Panc1 (cell line): ENCODE measurements at regions not wholly inside any gene's neighbourhood (a gene's known extent, or its start where the extent isn't known, plus 50 kb on each side); places are given as distances from the start of the nearest gene placed in this dataset.

ENCODE experiments used
- ATAC-seq: fragments of 200-7000 bp; cut with Tn5 transposase; 2 replicates; pipeline ENCODE4 v1.9.1; 2020; ENCODE audit warnings: mild to moderate bottlenecking, moderate library complexity
- BruUV-seq: library from RNA; stranded (reverse); fragments of 400-500 nt; replicated peaks from 2 replicates; lab custom pipeline; 2021; lab: Mats Ljungman, UMichigan
- CTCF ChIA-PET: fragments of 300-600 bp; sonication (Branson Sonifier 250); formaldehyde crosslinking; loops from one replicate; lab custom pipeline; 2022; ENCODE audit warnings: antibody characterized with exemption; lab: Charles Lee
- POLR2A ChIA-PET: fragments of 300-600 bp; sonication (Branson Sonifier 250); formaldehyde crosslinking; loops from one replicate; lab custom pipeline; 2022; ENCODE audit warnings: antibody characterized with exemption; lab: Charles Lee
- DNase-seq: peaks from one replicate; pipeline ENCODE4 v3.0.0-alpha.2; 2010; ENCODE audit warnings: low read depth, low spot score
- H3K27ac ChIP-seq: 2 replicates; pipeline ENCODE4 v1.5.1; 2011; ENCODE audit warnings: mild to moderate bottlenecking, low read length, inconsistent platforms
- H3K27me3 ChIP-seq: fragments of 200-500 bp; sonication (Bioruptor generic); 2 replicates; pipeline ENCODE4 v1.6.0; 2014; ENCODE audit warnings: low read length, inconsistent platforms; ENCODE audit not compliant: control insufficient read depth, insufficient read depth
- H3K36me3 ChIP-seq: fragments of 200-500 bp; sonication (Bioruptor generic); 2 replicates; pipeline ENCODE4 v1.5.1; 2014; ENCODE audit warnings: inconsistent platforms, mild to moderate bottlenecking, low read length, moderate library complexity; ENCODE audit not compliant: control insufficient read depth, insufficient read depth
- H3K4me1 ChIP-seq: 2 replicates; pipeline ENCODE4 v1.5.1; 2011; ENCODE audit warnings: inconsistent platforms, mild to moderate bottlenecking, low read length, moderate library complexity; ENCODE audit not compliant: control insufficient read depth, insufficient read depth
- H3K4me3 ChIP-seq, 2 experiments: 2 replicates each; pipeline ENCODE4 v1.5.1; 2011 to 2012; ENCODE audit warnings: low read depth in 2 of 2, low read length in 2 of 2, mild to moderate bottlenecking in 2 of 2, inconsistent platforms in 1 of 2, moderate library complexity in 1 of 2
- H3K9me3 ChIP-seq: fragments of 200-500 bp; sonication (Bioruptor generic); 2 replicates; pipeline ENCODE4 v1.5.1; 2014; ENCODE audit warnings: low read depth, mild to moderate bottlenecking, inconsistent platforms, low read length, moderate library complexity; ENCODE audit not compliant: control insufficient read depth, insufficient read depth
- POLR2AphosphoS5 ChIP-seq: IDR thresholded peaks from 2 replicates; pipeline ENCODE4 v1.6.1; 2012; ENCODE audit warnings: mild to moderate bottlenecking, low read depth, low read length, moderate library complexity
- REST ChIP-seq, 2 experiments: IDR thresholded peaks; 2 replicates each; pipeline ENCODE4 v1.6.1; 2011 to 2012; ENCODE audit warnings: low read depth in 2 of 2, control low read depth in 1 of 2, low read length in 1 of 2, mild to moderate bottlenecking in 1 of 2, moderate library complexity in 1 of 2; ENCODE audit not compliant: insufficient read depth in 1 of 2
- SIN3A ChIP-seq: IDR thresholded peaks from 2 replicates; pipeline ENCODE4 v1.6.1; 2012; ENCODE audit warnings: low read depth, mild to moderate bottlenecking, low read length, moderate library complexity, borderline replicate concordance; ENCODE audit not compliant: insufficient read depth
- TCF7L2 ChIP-seq: IDR thresholded peaks from 2 replicates; pipeline ENCODE4 v1.6.1; 2011; ENCODE audit warnings: mild to moderate bottlenecking, low read depth, low read length, inconsistent platforms
- in situ Hi-C: cut with HindIII; loops from 2 replicates; pipeline ENCODE4 v1.10.0; 2016; ENCODE audit warnings: low sequenced_read_pairs, low pct_unique_long_range_greater_than_20kb
- intact Hi-C: fragments of 100-400 bp; cut with micrococcal nuclease; formaldehyde crosslinking; loops from one replicate; pipeline ENCODE4 v1.10.0; 2022; ENCODE audit not compliant: unreplicated experiment
- TF ChIP-seq, protein P1 (sequence below): fragments of 450-650 bp; IDR thresholded peaks from 2 replicates; pipeline ENCODE4 v1.5.1; 2017; ENCODE audit warnings: mild to moderate bottlenecking

DNA sequence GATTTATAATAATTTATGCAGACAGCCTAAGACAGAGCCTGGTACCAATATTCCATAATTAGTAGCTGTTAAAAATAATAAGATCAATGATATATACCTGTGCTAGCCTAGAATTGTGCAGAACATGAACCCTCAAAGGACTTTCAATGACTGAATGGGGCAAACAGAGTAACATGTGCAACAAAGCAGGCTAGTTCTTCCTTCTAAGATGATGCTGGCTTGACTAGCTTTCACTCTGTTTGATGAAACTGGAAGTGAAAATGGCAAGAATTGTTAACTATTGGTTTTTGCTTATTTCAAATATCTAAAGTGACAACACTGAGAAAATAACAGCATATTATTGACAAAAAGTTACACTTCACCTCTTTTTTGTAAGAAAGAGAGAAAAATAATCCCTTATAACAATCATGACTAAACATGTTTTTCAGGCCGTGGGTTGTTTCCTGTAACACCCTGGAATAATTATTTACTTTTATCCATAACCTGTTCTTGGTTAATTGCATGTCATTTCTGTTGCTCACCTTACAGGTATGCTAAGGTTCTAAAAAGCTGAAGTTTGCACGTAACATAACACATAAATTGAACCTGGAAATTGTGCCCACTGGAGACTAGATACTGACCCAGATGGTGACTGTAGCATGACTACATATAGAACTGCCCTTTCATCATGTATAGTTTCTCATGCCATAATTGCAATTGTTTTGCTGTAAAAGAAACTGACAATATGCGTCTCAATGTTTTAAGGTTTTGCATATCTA lies 108.7 kb downstream of the C18orf54 start:
- in situ Hi-C loops, result no loop called here
- no peak overlapping the region for H3K27ac ChIP-seq
- no peak for DNase-seq
- ChIA-PET CTCF (no interaction called here), POLR2A (no interaction called here)
- intact Hi-C loops, result no loop called here
- TF ChIP-seq SIN3A (no peak), REST (IDR thresholded peaks at IDR 0.05; ENCODE audit: insufficient read depth in 1 of 2, low read depth in 2 of 2, low read length in 1 of 2) (no peak), POLR2AphosphoS5 (no peak), TCF7L2 (no peak)
- TF ChIP-seq, protein P1, sequence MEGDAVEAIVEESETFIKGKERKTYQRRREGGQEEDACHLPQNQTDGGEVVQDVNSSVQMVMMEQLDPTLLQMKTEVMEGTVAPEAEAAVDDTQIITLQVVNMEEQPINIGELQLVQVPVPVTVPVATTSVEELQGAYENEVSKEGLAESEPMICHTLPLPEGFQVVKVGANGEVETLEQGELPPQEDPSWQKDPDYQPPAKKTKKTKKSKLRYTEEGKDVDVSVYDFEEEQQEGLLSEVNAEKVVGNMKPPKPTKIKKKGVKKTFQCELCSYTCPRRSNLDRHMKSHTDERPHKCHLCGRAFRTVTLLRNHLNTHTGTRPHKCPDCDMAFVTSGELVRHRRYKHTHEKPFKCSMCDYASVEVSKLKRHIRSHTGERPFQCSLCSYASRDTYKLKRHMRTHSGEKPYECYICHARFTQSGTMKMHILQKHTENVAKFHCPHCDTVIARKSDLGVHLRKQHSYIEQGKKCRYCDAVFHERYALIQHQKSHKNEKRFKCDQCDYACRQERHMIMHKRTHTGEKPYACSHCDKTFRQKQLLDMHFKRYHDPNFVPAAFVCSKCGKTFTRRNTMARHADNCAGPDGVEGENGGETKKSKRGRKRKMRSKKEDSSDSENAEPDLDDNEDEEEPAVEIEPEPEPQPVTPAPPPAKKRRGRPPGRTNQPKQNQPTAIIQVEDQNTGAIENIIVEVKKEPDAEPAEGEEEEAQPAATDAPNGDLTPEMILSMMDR, result no peak
- no peaks in the 10 kb centered on the region for H3K27me3 ChIP-seq
- H3K9me3 ChIP-seq, result no peaks in the 10 kb centered on the region
- ATAC-seq, result no peak
- BruUV-seq, result no TSS peak
- H3K4me1 ChIP-seq, result no peaks in the 10 kb centered on the region
- H3K36me3 ChIP-seq, result no peaks in the 10 kb centered on the region
- H3K4me3 ChIP-seq, result no peak overlapping the region

GRCh38 chr18:54479365-54479764 lies 111.7 kb upstream of the DYNAP start:
- Histone ChIP-seq H3K4me1 (no peaks in the 10 kb centered on the region), H3K36me3 (no peaks in the 10 kb centered on the region), H3K9me3 (no peaks in the 10 kb centered on the region), H3K4me3 (no peak overlapping the region), H3K27me3 (no peaks in the 10 kb centered on the region), H3K27ac (no peak overlapping the region)
- ATAC-seq (no peak), DNase-seq (no peak)
- no TSS peak for BruUV-seq
- intact Hi-C loops, result no loop called here
- in situ Hi-C loops, result no loop called here
- TF ChIP-seq POLR2AphosphoS5 (no peak), TCF7L2 (no peak)
- POLR2A ChIA-PET, result no interaction called here
- CTCF ChIA-PET, result no interaction called here

- TF ChIP-seq REST (IDR thresholded peaks at IDR 0.05; ENCODE audit: insufficient read depth in 1 of 2, low read depth in 2 of 2, low read length in 1 of 2), result no peak
- no peak for TF ChIP-seq TCF7L2
- TF ChIP-seq, protein P1, result no peak
- TF ChIP-seq POLR2AphosphoS5, result no peak
- no peak for TF ChIP-seq SIN3A
- H3K4me3 ChIP-seq, result no peak overlapping the region
- no peak overlapping the region for H3K27ac ChIP-seq
- ChIA-PET CTCF (no interaction called here), POLR2A (no interaction called here)
- no TSS peak for BruUV-seq
- in situ Hi-C loops (no loop called here), intact Hi-C loops (no loop called here)
- ATAC-seq, result no peak
- no peaks in the 10 kb centered on the region for H3K36me3 ChIP-seq
- DNase-seq, result no peak
- H3K4me1 ChIP-seq, result no peaks in the 10 kb centered on the region
- H3K9me3 ChIP-seq, result no peaks in the 10 kb centered on the region
- H3K27me3 ChIP-seq, result no peaks in the 10 kb centered on the region
Measured at GRCh38 chr18:54480616-54481015, 110.4 kb upstream of the DYNAP start.
